H9 (cell line): ENCODE measurements at regions not wholly inside any gene's neighbourhood (a gene's known extent, or its start where the extent isn't known, plus 50 kb on each side); places are given as distances from the start of the nearest gene placed in this dataset.

ENCODE experiments used
- DNase-seq: peaks from one replicate; pipeline ENCODE4 v3.0.0-alpha.2; 2017
- H2AFZ ChIP-seq: one replicate; pipeline ENCODE4 v1.6.1; 2013; ENCODE audit warnings: mild to moderate bottlenecking, low read length, control low read depth, moderate library complexity
- H2AK5ac ChIP-seq: 2 replicates; pipeline ENCODE4 v1.6.1; 2013; ENCODE audit warnings: low read length, control low read depth, mixed read lengths; ENCODE audit not compliant: insufficient read length
- H2BK120ac ChIP-seq: one replicate; pipeline ENCODE4 v1.6.1; 2013; ENCODE audit warnings: low read depth, mild to moderate bottlenecking, low read length, control low read depth, inconsistent platforms; ENCODE audit not compliant: poor library complexity, severe bottlenecking
- H2BK12ac ChIP-seq: 2 replicates; pipeline ENCODE4 v1.6.1; 2013; ENCODE audit warnings: low read length, control low read depth, mixed read lengths, low read depth; ENCODE audit not compliant: insufficient read length
- H2BK15ac ChIP-seq: 2 replicates; pipeline ENCODE4 v1.6.1; 2013; ENCODE audit warnings: low read depth, low read length, control low read depth
- H2BK20ac ChIP-seq: one replicate; pipeline ENCODE4 v1.6.1; 2013; ENCODE audit warnings: low read depth, mild to moderate bottlenecking, low read length, control low read depth, inconsistent platforms; ENCODE audit not compliant: poor library complexity, severe bottlenecking
- H2BK5ac ChIP-seq: 2 replicates; pipeline ENCODE4 v1.6.1; 2013; ENCODE audit warnings: low read length, control low read depth, mixed read lengths; ENCODE audit not compliant: insufficient read length
- H3K14ac ChIP-seq: 2 replicates; pipeline ENCODE4 v1.6.1; 2013; ENCODE audit warnings: low read length, control low read depth; ENCODE audit not compliant: insufficient read depth
- H3K18ac ChIP-seq: 2 replicates; pipeline ENCODE4 v1.6.1; 2013; ENCODE audit warnings: low read depth, mild to moderate bottlenecking, mixed read lengths, low read length, control low read depth; ENCODE audit not compliant: insufficient read length
- H3K23ac ChIP-seq: 2 replicates; pipeline ENCODE4 v1.6.1; 2013; ENCODE audit warnings: low read length, control low read depth, mixed read lengths, low read depth; ENCODE audit not compliant: insufficient read length
- H3K23me2 ChIP-seq: 2 replicates; pipeline ENCODE4 v1.6.1; 2013; ENCODE audit warnings: low read depth, mild to moderate bottlenecking, mixed read lengths, low read length, control low read depth; ENCODE audit not compliant: insufficient read length, poor library complexity, severe bottlenecking
- H3K27ac ChIP-seq: 2 replicates; pipeline ENCODE4 v1.5.1; 2013; ENCODE audit warnings: low read length, control low read depth, mixed read lengths, low read depth; ENCODE audit not compliant: insufficient read length
- H3K27me3 ChIP-seq: 2 replicates; pipeline ENCODE4 v1.6.1; 2013; ENCODE audit warnings: low read length, control low read depth, inconsistent platforms; ENCODE audit not compliant: insufficient read depth
- H3K4ac ChIP-seq: 2 replicates; pipeline ENCODE4 v1.6.1; 2013; ENCODE audit warnings: low read depth, mild to moderate bottlenecking, control low read depth, inconsistent platforms, low read length, moderate library complexity
- H3K4me1 ChIP-seq: 2 replicates; pipeline ENCODE4 v1.6.1; 2013; ENCODE audit warnings: low read length, control low read depth, inconsistent platforms; ENCODE audit not compliant: insufficient read depth
- H3K4me2 ChIP-seq: 2 replicates; pipeline ENCODE4 v1.6.1; 2013; ENCODE audit warnings: low read length, control low read depth, mixed read lengths; ENCODE audit not compliant: insufficient read length, insufficient read depth
- H3K56ac ChIP-seq: 2 replicates; pipeline ENCODE4 v1.6.1; 2013; ENCODE audit warnings: low read depth, mild to moderate bottlenecking, mixed read lengths, low read length, control low read depth; ENCODE audit not compliant: insufficient read length
- H3K79me1 ChIP-seq: 2 replicates; pipeline ENCODE4 v1.6.1; 2013; ENCODE audit warnings: low read depth, mild to moderate bottlenecking, moderate library complexity, low read length, control low read depth, inconsistent platforms; ENCODE audit not compliant: insufficient read depth, poor library complexity, severe bottlenecking
- H3K79me2 ChIP-seq: 2 replicates; pipeline ENCODE4 v1.6.1; 2013; ENCODE audit warnings: low read length, control low read depth, inconsistent platforms; ENCODE audit not compliant: insufficient read depth
- H3K9ac ChIP-seq: 2 replicates; pipeline ENCODE4 v1.6.1; 2013; ENCODE audit warnings: low read length, control low read depth, mixed read lengths; ENCODE audit not compliant: insufficient read length; ENCODE audit errors: extremely low read depth
- H3K9me3 ChIP-seq: one replicate; pipeline ENCODE4 v1.6.1; 2013; ENCODE audit warnings: low read depth, low read length, inconsistent platforms; ENCODE audit not compliant: control insufficient read depth
- H3T11ph ChIP-seq: one replicate; pipeline ENCODE4 v1.6.1; 2013; ENCODE audit warnings: mild to moderate bottlenecking, low read length, control low read depth, inconsistent platforms
- H4K20me1 ChIP-seq: one replicate; pipeline ENCODE4 v1.6.1; 2013; ENCODE audit not compliant: control insufficient read depth, insufficient read length, insufficient read depth
- H4K5ac ChIP-seq: 2 replicates; pipeline ENCODE4 v1.6.1; 2013; ENCODE audit warnings: low read depth, mild to moderate bottlenecking, mixed read lengths, low read length, control low read depth; ENCODE audit not compliant: insufficient read length
- H4K8ac ChIP-seq: replicated peaks from 2 replicates; pipeline ENCODE4 v1.6.1; 2013; ENCODE audit warnings: low read length, control low read depth, mixed read lengths, low read depth; ENCODE audit not compliant: insufficient read length
- H4K91ac ChIP-seq: 2 replicates; pipeline ENCODE4 v1.6.1; 2013; ENCODE audit warnings: low read depth, mild to moderate bottlenecking, moderate library complexity, mixed read lengths, low read length, control low read depth; ENCODE audit not compliant: insufficient read length
- H3K27ac Mint-ChIP-seq, 3 experiments: 2 replicates in 2 of 3; 3 replicates in 1 of 3; pipeline ENCODE4 v1.8.0; 2020 to 2021; ENCODE audit warnings: mixed read lengths in 3 of 3, mild to moderate bottlenecking in 1 of 3, moderate library complexity in 1 of 3
- H3K27me3 Mint-ChIP-seq: 2 replicates; pipeline ENCODE4 v1.8.0; 2021; ENCODE audit warnings: low read depth, mild to moderate bottlenecking, moderate library complexity, mixed read lengths
- H3K36me3 Mint-ChIP-seq, 3 experiments: 2 replicates in 2 of 3; 3 replicates in 1 of 3; pipeline ENCODE4 v1.8.0; 2020 to 2021; ENCODE audit warnings: low read depth in 3 of 3, mixed read lengths in 3 of 3; ENCODE audit not compliant: insufficient read depth in 1 of 3
- H3K4me1 Mint-ChIP-seq, 2 experiments: 2 replicates each; pipeline ENCODE4 v1.8.0; 2020; ENCODE audit warnings: mixed read lengths in 2 of 2
- H3K4me3 Mint-ChIP-seq, 2 experiments: 2 replicates in 1 of 2; 3 replicates in 1 of 2; pipeline ENCODE4 v1.8.0; 2020 to 2021; ENCODE audit warnings: mild to moderate bottlenecking in 2 of 2, mixed read lengths in 2 of 2, moderate library complexity in 1 of 2
- H3K9me3 Mint-ChIP-seq, 2 experiments: 2 replicates in 1 of 2; 3 replicates in 1 of 2; pipeline ENCODE4 v1.8.0; 2020; ENCODE audit warnings: mild to moderate bottlenecking in 2 of 2, mixed read lengths in 2 of 2, moderate library complexity in 1 of 2
- CTCF ChIP-seq: fragments of 200-600 bp; sonication (generic); conservative IDR thresholded peaks from 3 replicates; pipeline ENCODE4 v1.8.0; 2021; ENCODE audit warnings: antibody characterized with exemption, mild to moderate bottlenecking
- WGBS: extraction: QIAGEN DNeasy Blood & Tissue Kit; methylation state at CpG from one replicate; pipeline ENCODE4 v1.1.7; 2013; ENCODE audit warnings: missing lambda C conversion rate, low lambda C conversion rate, mixed read lengths; ENCODE audit not compliant: insufficient read length; ENCODE audit errors: extremely low coverage; 5-methylcytosine and 5-hydroxymethylcytosine counted together

- no peak overlapping the region for H3K27ac Mint-ChIP-seq
- no peak overlapping the region for H3K4ac ChIP-seq
- H3K9ac ChIP-seq, result no peak overlapping the region
- H3K4me2 ChIP-seq, result no peak overlapping the region
- H2AFZ ChIP-seq, result no peak overlapping the region
- no peaks in the 10 kb centered on the region for H3K4me1 ChIP-seq
- no peak overlapping the region for H2BK120ac ChIP-seq
- no peak overlapping the region for H3K23ac ChIP-seq
- no peak overlapping the region for H4K8ac ChIP-seq
- WGBS, result no CpG with 5 or more reads among the region's 5 CpGs
- H3K4me3 Mint-ChIP-seq, result no peak overlapping the region
- H2BK5ac ChIP-seq, result no peak overlapping the region
- no peak overlapping the region for H4K91ac ChIP-seq
- H2BK12ac ChIP-seq, result no peak overlapping the region
- no peak overlapping the region for H3K27ac ChIP-seq
- H3K36me3 Mint-ChIP-seq, result no peaks in the 10 kb centered on the region
- no peaks in the 10 kb centered on the region for H3K9me3 Mint-ChIP-seq
- TF ChIP-seq CTCF, result no peak
- H3K56ac ChIP-seq, result no peak overlapping the region
- no peak overlapping the region for H2BK20ac ChIP-seq
- no peaks in the 10 kb centered on the region for H3K79me1 ChIP-seq
- H4K5ac ChIP-seq, result no peak overlapping the region
- no peaks in the 10 kb centered on the region for H3K9me3 ChIP-seq
- no peak for DNase-seq
- H3K23me2 ChIP-seq, result no peaks in the 10 kb centered on the region
- H2AK5ac ChIP-seq, result no peak overlapping the region
- H3K27me3 Mint-ChIP-seq, result no peaks in the 10 kb centered on the region
- no peak overlapping the region for H3T11ph ChIP-seq
- H3K4me1 Mint-ChIP-seq, result no peaks in the 10 kb centered on the region
- H3K27me3 ChIP-seq, result no peaks in the 10 kb centered on the region
- no peaks in the 10 kb centered on the region for H3K79me2 ChIP-seq
- H4K20me1 ChIP-seq, result no peaks in the 10 kb centered on the region
- no peak overlapping the region for H3K18ac ChIP-seq
- H2BK15ac ChIP-seq, result no peak overlapping the region
- H3K14ac ChIP-seq, result no peak overlapping the region
Observed at GRCh38 chr13:105663182-105663581, 872.3 kb downstream of the EFNB2 start.
